Left lobe of liver (tissue), 2 donors: ENCODE measurements at regions not wholly inside any gene's neighbourhood (a gene's known extent, or its start where the extent isn't known, plus 50 kb on each side); places are given as distances from the start of the nearest gene placed in this dataset.

Experiments used
- ATAC-seq: fragments of 200-7000 bp; cut with Tn5 transposase; one replicate; pipeline ENCODE4 v1.9.1; 2020; ENCODE audit warnings: mild to moderate bottlenecking, moderate library complexity
- DNase-seq: peaks from one replicate; pipeline ENCODE4 v3.0.0-alpha.2; 2020; ENCODE audit warnings: low spot score
- donor health status: DM: no; HTN: no; CAD: no; lungs with moderate emphysema.
- donor health status: DM: no; HTN: yes; CAD: no.

GRCh38 chr16:64475627-64476351, 646.1 kb downstream of the CDH11 start:
- DNase-seq = no peak
- ATAC-seq = peak; percentile 41

- no peak for DNase-seq
- ATAC-seq = no peak
Observed at GRCh38 chr16:64470916-64471315, 650.9 kb downstream of the CDH11 start.

GRCh38 chr16:64469906-64470702, 651.8 kb downstream of the CDH11 start:
- DNase-seq (no peak), ATAC-seq (no peak)

GRCh38 chr16:64469351-64469750, 652.5 kb downstream of the CDH11 start:
- no peak for DNase-seq
- no peak for ATAC-seq

- DNase-seq = no peak
- ATAC-seq = no peak
Observed at GRCh38 chr16:64468515-64469090, 653.3 kb downstream of the CDH11 start.

GRCh38 chr16:64459821-64460220, 662.0 kb downstream of the CDH11 start:
- ATAC-seq (no peak), DNase-seq (no peak)

GRCh38 chr16:64459402-64459801, 662.5 kb downstream of the CDH11 start:
- DNase-seq (no peak), ATAC-seq (no peak)

- DNase-seq (no peak), ATAC-seq (no peak)
Observed at GRCh38 chr16:64455275-64455674, 666.6 kb downstream of the CDH11 start.

- ATAC-seq (no peak), DNase-seq (no peak)
Observed at GRCh38 chr16:64453646-64454045, 668.2 kb downstream of the CDH11 start.

- no peak for ATAC-seq
Observed at GRCh38 chr16:64452446-64452845, 669.4 kb downstream of the CDH11 start.

GRCh38 chr16:64450177-64450576, 671.7 kb downstream of the CDH11 start:
- ATAC-seq = no peak
- no peak for DNase-seq

More at GRCh38 chr16:64452446-64452845, 669.4 kb downstream of the CDH11 start:
- no peak for DNase-seq

GRCh38 chr16:64449506-64449905, 672.4 kb downstream of the CDH11 start:
- no peak for ATAC-seq
- DNase-seq = no peak

- no peak for ATAC-seq
- DNase-seq = no peak
Observed at GRCh38 chr16:64445649-64446048, 676.2 kb downstream of the CDH11 start.

GRCh38 chr16:64445245-64445644, 676.6 kb downstream of the CDH11 start:
- no peak for ATAC-seq
- DNase-seq = no peak

GRCh38 chr16:64440421-64440831, 681.4 kb downstream of the CDH11 start:
- ATAC-seq (no peak), DNase-seq (no peak)

GRCh38 chr16:64440005-64440404, 681.9 kb downstream of the CDH11 start:
- DNase-seq (no peak), ATAC-seq (no peak)

- ATAC-seq (no peak), DNase-seq (no peak)
Observed at GRCh38 chr16:64437706-64438324, 684.0 kb downstream of the CDH11 start.

GRCh38 chr16:64434526-64435069, 687.3 kb downstream of the CDH11 start:
- DNase-seq = no peak
- no peak for ATAC-seq

- ATAC-seq = no peak
Observed at GRCh38 chr16:64428463-64429113, 693.3 kb downstream of the CDH11 start.

GRCh38 chr16:64426131-64426666, 695.7 kb downstream of the CDH11 start:
- ATAC-seq (no peak), DNase-seq (no peak)

More at GRCh38 chr16:64428463-64429113, 693.3 kb downstream of the CDH11 start:
- no peak for DNase-seq
